ENCODE measurements at regions not wholly inside any gene's neighbourhood (a gene's known extent, or its start where the extent isn't known, plus 50 kb on each side); places are given as distances from the start of the nearest gene placed in this dataset.

- TF ChIP-seq, protein P1, sequence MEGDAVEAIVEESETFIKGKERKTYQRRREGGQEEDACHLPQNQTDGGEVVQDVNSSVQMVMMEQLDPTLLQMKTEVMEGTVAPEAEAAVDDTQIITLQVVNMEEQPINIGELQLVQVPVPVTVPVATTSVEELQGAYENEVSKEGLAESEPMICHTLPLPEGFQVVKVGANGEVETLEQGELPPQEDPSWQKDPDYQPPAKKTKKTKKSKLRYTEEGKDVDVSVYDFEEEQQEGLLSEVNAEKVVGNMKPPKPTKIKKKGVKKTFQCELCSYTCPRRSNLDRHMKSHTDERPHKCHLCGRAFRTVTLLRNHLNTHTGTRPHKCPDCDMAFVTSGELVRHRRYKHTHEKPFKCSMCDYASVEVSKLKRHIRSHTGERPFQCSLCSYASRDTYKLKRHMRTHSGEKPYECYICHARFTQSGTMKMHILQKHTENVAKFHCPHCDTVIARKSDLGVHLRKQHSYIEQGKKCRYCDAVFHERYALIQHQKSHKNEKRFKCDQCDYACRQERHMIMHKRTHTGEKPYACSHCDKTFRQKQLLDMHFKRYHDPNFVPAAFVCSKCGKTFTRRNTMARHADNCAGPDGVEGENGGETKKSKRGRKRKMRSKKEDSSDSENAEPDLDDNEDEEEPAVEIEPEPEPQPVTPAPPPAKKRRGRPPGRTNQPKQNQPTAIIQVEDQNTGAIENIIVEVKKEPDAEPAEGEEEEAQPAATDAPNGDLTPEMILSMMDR (IDR thresholded peaks at IDR 0.05), result no peak
- H3K4me1 Mint-ChIP-seq (ENCODE audit: unreplicated experiment), result no peaks in the 10 kb centered on the region
- no peak overlapping the region for H3K4me3 Mint-ChIP-seq (ENCODE audit: unreplicated experiment)
- no peak overlapping the region for H3K27ac Mint-ChIP-seq (ENCODE audit: unreplicated experiment)
- peaks cover 36% of the 10 kb centered on the region for H3K9me3 Mint-ChIP-seq (ENCODE audit: unreplicated experiment)
- no peaks in the 10 kb centered on the region for H3K27me3 Mint-ChIP-seq (ENCODE audit: unreplicated experiment)
- no peaks in the 10 kb centered on the region for H3K36me3 Mint-ChIP-seq (ENCODE audit: unreplicated experiment)
- no peak for DNase-seq (ENCODE audit: extremely low spot score, unreplicated experiment)
Measured at GRCh38 chr15:23846218-23846617, 159.1 kb upstream of the NDN start.

- H3K4me3 Mint-ChIP-seq (ENCODE audit: unreplicated experiment), result no peak overlapping the region
- H3K9me3 Mint-ChIP-seq (ENCODE audit: unreplicated experiment), result peaks cover 26% of the 10 kb centered on the region
- H3K36me3 Mint-ChIP-seq (ENCODE audit: unreplicated experiment), result no peaks in the 10 kb centered on the region
- TF ChIP-seq, protein P1 (IDR thresholded peaks at IDR 0.05), result no peak
- H3K27me3 Mint-ChIP-seq (ENCODE audit: unreplicated experiment), result no peaks in the 10 kb centered on the region
- H3K27ac Mint-ChIP-seq (ENCODE audit: unreplicated experiment), result no peak overlapping the region
- DNase-seq (ENCODE audit: extremely low spot score, unreplicated experiment), result no peak
- H3K4me1 Mint-ChIP-seq (ENCODE audit: unreplicated experiment), result no peaks in the 10 kb centered on the region
Measured at GRCh38 chr15:23850666-23851065, 163.6 kb upstream of the NDN start.

DNA sequence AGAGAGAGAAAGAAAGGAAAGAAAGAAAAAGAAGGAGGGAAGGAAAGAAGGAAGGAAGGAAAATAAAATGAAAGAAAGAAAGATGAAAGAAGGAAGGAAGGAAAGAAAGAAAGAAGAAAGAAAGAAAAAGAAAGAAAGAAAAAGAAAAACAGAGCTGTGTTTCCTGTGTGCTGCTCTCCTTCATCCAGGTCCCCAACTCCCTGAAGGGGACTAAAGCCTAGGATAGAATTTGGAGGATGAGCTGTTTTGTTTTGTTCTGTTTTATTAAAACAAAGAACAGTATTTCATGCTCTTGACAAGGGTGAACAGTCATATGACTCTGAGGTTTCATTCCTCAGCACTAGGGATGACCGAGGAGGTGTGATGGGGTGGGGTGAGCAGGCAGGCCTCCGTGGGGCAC, 164.8 kb upstream of the NDN start:
- Mint-ChIP-seq H3K9me3 (ENCODE audit: unreplicated experiment) (peaks cover 26% of the 10 kb centered on the region), H3K4me1 (ENCODE audit: unreplicated experiment) (no peaks in the 10 kb centered on the region), H3K27me3 (ENCODE audit: unreplicated experiment) (no peaks in the 10 kb centered on the region), H3K4me3 (ENCODE audit: unreplicated experiment) (no peak overlapping the region), H3K27ac (ENCODE audit: unreplicated experiment) (no peak overlapping the region), H3K36me3 (ENCODE audit: unreplicated experiment) (no peaks in the 10 kb centered on the region)
- TF ChIP-seq, protein P1 (IDR thresholded peaks at IDR 0.05), result no peak
- no peak for DNase-seq (ENCODE audit: extremely low spot score, unreplicated experiment)

- H3K27me3 Mint-ChIP-seq (ENCODE audit: unreplicated experiment), result no peaks in the 10 kb centered on the region
- H3K27ac Mint-ChIP-seq (ENCODE audit: unreplicated experiment), result no peak overlapping the region
- H3K9me3 Mint-ChIP-seq (ENCODE audit: unreplicated experiment), result peaks cover 26% of the 10 kb centered on the region
- no peaks in the 10 kb centered on the region for H3K36me3 Mint-ChIP-seq (ENCODE audit: unreplicated experiment)
- TF ChIP-seq, protein P1 (IDR thresholded peaks at IDR 0.05), result no peak
- H3K4me3 Mint-ChIP-seq (ENCODE audit: unreplicated experiment), result no peak overlapping the region
- H3K4me1 Mint-ChIP-seq (ENCODE audit: unreplicated experiment), result no peaks in the 10 kb centered on the region
- no peak for DNase-seq (ENCODE audit: extremely low spot score, unreplicated experiment)
Measured at GRCh38 chr15:23853286-23853685, 166.2 kb upstream of the NDN start.

GRCh38 chr15:23854203-23854911, 167.3 kb upstream of the NDN start:
- no peak overlapping the region for H3K4me3 Mint-ChIP-seq (ENCODE audit: unreplicated experiment)
- no peak overlapping the region for H3K27ac Mint-ChIP-seq (ENCODE audit: unreplicated experiment)
- no peak for DNase-seq (ENCODE audit: extremely low spot score, unreplicated experiment)
- H3K4me1 Mint-ChIP-seq (ENCODE audit: unreplicated experiment), result no peaks in the 10 kb centered on the region
- H3K27me3 Mint-ChIP-seq (ENCODE audit: unreplicated experiment), result no peaks in the 10 kb centered on the region
- no peaks in the 10 kb centered on the region for H3K36me3 Mint-ChIP-seq (ENCODE audit: unreplicated experiment)
- TF ChIP-seq, protein P1 (IDR thresholded peaks at IDR 0.05), result no peak
- peaks cover 22% of the 10 kb centered on the region for H3K9me3 Mint-ChIP-seq (ENCODE audit: unreplicated experiment)
